ENCODE measurements at regions not wholly inside any gene's neighbourhood (a gene's known extent, or its start where the extent isn't known, plus 50 kb on each side); places are given as distances from the start of the nearest gene placed in this dataset.

DNA sequence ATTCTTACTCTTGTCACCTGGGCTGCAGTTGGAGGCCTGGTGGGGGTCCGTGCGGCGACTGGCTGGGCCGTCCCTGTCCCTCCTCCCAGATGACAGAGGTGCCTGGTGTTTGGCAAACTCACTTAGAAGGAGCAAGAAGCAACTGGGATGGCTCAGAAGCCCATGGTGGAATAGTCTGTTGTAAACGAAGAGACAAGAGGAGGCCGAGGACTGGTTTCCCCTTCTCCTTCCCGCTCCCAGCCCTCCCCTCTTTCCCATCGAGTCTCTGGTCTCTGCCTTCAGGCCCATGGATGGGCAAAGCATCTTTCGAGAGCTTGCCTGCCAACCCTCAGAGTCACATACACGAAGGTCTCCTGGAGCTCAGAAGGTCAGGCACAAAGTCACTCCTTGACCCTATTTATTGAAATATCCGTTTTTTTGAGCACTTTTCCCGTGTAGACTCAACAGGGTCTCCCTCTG, 364.4 kb downstream of the SEC14L1 start:
- no peak for DNase-seq

DNA sequence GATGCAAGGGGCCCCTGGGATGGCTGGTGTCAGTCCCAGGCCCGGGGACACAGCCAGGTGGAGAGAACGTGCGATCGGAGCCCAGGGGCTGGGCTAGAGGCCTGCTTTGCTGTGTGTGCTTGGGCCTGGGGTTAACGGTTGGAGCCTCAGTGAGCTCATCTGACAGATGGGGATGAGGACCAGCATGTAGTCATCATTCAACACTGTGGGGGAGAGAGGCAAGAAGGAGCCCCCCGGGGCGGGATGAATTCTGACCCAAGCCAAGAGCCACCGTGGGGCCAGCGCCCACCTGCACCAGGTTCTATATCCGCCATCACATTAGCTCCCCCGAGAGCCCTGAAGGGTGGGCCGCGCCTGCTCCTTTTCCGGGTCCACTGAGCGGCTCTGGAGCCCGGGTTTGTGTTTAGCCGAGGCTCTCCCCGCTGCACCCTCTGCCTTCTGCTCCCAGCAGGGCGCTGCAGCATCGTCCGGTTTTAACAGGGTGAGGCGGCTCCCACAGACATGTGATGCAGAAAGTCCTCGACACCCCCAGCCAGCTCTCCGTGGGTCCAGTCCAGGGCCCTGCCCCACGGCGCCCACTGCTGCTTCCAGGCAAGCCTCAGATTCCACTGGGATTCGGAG, 365.7 kb downstream of the SEC14L1 start:
- no peak for DNase-seq

DNA sequence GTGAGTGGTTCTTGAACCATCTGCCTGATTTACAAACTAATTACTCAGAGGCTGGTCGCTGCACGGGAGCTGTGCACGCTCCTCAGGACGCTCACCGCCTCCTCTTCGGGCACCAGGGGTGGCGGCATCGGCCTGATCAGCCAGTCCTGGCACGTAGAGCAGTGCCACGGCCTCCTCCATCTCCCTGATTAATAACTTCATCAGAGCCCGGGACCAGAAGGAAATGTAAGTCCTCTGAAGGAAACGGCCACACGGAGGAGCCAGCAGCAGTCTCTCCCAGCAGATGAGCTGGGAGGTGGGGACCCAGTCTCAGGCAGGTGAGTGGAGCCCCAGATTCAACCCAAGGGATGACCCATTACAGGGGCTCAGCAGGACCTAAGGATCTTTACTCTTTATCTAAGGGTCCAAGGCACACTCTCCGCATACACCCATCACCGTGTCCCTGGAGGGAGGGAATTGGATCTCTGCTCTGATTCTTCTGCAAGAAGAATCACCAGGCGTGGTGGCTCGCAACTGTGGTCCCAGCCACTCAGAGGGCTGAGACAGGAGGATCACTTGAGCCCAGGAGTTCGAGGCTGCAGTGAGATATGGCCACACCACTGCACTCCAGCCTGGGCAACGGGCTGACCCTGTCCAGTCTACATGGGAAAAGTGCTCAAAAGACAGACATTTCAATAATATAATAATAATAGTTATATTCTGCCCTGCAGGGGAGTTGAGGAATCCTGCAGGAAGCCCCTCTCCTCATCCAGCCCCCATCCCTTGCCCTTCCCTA, 366.5 kb downstream of the SEC14L1 start:
- no peak for DNase-seq

DNA sequence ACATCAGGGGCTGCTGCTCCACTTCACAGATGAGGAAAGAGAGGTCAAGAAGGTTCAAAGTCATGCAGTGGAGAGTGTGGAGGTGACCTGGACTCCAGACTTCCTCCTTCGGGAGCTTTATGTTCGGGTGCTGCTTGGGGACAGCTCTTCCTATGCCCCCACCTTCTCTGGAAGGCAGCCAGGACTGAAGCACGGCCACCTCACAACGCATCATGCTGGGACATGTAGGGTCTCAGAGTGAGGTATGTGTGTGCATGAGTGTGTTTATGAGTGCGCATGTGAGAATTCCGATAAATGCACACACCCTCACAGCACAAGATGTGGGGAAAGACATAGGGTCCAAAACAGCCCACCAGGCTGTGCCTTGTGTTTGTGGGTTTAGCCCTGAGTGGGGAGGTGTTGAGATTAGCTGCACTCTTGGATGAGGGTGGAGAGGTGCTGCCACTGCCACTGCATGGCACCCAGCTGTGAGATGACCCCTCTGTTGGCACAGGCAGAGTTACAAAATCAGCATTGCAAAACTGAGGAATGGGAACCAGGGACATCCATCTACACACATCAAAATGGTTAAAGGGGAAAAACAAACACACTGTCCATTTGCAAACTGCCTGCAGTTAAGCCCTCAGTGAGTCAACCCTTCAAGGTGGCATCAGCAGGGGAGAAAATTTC, 367.4 kb downstream of the SEC14L1 start:
- DNase-seq: no peak

DNA sequence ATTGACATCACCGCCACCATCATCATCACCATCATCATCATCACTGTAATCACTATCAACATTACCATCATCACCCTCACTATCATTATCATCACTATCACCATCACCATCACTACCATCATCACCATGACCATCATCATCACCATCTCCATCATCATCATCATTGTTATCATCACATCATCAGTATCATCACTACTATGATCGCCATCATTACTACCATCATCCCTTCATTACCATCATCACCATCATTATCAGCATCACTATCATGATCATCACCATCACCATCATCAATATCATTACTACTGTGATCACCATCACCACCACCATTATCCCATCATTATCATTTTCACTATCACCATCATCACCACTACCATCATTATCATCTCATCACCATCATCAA, 368.3 kb downstream of the SEC14L1 start:
- no peak for DNase-seq

DNA sequence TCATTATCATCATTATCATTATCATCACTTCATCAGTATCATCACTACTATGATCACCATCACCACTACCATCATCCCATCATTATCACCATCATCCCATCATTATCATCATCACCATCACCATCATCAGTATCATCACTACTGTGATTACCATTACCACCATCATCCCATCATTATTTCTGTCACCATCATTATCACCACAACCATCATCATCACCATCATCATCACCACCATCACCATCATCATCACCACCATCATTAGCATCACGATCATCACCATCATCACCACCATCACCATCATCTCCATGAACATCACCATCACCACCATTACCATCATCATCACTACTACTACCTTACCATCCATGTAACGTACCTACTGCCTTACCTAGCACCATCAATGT, 368.8 kb downstream of the SEC14L1 start:
- no peak for DNase-seq

DNA sequence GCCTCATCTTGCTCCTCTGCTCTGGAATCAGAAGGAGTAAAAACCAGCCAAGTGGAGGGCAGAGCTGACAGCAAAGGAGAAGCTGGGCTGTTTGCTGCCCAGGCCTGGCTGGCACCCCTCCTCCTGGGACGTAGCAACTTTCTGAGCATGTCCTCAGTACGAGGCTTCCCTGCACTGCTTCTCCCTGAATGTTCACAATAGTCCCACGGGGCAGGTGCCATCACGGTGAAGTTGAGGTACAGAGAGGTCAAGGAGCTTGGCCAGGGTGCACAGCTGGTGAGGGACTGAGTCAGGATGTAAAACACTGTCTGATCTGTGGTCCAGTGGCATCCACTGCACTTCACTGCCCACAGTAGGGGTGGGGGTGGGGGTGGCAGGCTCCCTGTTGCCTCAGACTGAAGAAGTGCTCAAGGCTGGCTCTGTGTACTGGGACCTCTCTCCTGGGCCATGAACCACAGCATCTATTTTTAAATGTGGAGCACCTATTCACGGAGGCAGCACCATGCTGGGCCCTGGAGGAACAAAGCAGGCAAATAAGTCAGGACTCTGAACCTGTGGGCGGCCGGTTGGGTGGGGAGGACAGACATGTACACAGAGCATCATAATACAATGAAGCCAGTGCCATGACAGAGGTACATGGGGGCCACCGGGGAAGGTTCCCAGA, 369.5 kb downstream of the SEC14L1 start:
- no peak for DNase-seq

DNA sequence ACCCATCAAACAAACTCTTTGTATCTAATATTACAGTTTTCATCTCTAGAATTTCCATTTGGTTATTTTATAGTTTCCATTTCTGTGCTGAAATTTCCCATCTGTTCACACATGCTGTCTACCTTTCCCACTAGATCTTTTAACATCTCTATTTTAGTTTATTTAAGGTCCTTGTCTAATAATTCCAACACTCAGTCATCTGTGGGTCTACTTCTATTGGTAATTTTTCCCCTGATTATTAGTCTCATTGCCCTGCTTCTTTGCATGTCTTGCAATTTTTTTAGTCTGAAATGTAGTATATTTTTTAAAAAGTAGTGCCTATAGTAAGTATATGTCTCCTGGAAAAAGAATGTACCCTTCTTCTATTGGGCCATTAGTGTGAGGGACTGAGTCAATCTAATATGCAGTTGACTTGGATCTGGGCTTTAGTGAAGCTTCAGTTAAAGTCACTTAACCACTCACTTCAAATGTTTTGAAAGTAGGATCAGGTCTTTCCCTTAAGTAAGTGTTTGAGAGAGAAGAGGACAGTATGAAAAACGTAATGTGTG, 370.8 kb downstream of the SEC14L1 start:
- DNase-seq: no peak

DNA sequence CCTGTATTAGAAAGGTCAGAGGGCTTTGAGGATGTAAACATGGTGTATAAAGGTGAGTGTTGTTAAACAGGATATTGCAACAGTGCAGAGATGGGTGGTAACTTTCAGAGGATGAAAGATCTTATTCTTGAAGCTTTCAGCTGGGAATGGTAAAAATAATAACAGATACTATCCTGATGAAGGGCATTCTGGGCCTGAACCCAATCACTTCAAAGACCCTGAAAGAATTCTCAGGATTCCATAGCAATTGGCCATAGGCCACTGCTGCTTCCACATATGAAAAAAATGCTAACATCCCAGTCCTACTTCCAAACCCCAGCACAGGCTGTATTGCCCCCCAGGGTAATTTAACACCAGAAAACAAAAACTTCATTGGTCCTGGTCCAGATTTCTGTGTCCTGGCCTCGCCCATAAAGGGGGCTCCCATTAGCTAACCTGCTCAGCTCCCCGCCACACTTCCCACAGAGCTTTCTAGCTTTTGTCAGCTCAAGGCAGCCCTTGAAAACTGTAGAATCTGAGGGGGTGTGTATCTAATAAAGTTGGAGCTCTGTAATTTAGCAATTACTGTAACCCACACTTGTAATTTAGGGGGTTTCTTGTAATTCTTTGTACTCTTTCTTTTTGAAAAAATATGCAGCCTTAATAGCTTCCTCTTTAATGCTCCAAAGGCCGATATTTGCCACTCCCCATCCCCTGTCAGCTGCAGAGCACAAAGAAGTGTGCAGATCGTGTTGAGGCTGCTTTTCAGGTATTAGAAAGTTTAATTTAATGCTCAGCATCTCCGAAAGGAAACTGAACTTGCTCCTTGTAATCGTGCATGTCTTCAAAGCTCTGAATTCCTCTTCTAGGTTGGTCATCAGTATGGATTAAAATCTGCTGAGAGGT, 371.5 kb downstream of the SEC14L1 start:
- DNase-seq: no peak

DNA sequence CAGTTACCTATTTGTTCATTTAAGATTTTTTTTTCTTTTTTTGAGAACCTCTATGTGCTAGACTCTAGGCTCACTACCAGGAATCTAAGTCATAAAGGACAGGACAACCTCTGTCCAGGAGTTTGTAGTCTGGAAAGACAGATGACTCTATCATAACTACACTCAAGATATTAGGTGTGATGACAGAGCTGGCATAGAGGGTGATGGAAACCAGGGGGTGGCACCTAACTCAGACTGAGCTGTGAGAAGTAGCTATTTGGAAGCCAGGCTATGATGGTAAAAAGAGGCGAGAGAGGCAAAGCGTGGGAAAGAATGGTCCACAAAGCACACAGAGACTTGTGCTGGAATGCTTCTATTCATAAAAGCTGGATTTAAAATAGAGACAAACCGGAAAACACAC, 372.3 kb downstream of the SEC14L1 start:
- DNase-seq: no peak

DNA sequence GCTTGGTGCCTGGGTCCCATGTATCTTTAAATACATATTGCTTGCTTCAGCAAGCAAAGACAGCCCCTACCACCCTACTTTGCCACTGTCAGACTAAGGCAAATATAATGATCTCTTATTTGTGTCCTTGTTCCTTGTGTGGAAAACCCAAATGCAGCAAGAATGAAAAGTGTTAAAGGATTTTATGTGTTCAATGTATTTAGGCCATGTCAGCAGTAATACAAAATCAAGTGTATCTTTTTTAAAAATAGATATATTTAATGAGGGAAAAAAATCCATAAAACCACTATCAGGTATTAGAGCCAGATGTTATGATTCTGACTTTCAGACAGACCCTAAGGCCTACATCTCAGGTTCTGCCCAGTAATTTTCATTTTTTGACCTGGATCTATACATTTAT, 374.5 kb downstream of the SEC14L1 start:
- no peak for DNase-seq

DNA sequence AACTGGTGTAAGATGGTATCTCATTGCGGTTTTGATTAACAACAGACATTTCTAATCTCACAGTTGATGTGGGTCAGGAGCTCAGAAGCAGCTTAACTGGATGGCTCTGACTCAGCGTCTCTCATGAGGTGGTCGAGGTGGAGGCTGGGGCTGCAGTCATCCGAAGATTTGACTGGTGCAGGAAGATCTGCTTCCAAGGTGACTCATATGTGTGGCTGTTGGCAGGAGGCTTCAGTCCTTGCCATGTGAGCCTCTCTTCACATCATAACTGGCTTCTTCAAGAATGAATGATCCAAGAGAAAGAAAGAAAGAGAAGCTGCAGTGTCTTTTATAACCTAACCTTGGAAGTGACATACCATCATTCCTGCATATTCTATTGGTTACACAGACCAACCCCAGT, 376.1 kb downstream of the SEC14L1 start:
- peak; percentile 19 for DNase-seq

DNA sequence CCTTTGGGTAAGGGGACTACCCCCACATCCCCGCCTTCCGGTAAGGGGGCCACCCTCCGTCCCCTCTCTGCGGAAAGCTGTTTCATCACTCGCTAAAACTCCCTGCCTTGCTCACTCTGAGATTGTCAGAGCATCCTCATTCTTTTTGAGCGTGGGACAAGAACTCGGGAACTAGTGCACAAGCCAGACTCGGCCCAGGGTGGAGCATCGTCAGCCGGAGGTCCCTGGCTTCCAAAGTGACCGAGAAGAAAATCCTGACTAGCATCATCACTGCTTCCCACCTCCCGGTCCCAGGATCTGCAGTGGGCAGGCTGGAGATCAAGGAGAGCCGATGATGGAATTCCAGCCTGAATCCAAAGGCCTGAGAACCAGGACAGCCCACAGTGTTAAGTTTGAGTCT, 380.3 kb downstream of the SEC14L1 start:
- no peak for DNase-seq

DNA sequence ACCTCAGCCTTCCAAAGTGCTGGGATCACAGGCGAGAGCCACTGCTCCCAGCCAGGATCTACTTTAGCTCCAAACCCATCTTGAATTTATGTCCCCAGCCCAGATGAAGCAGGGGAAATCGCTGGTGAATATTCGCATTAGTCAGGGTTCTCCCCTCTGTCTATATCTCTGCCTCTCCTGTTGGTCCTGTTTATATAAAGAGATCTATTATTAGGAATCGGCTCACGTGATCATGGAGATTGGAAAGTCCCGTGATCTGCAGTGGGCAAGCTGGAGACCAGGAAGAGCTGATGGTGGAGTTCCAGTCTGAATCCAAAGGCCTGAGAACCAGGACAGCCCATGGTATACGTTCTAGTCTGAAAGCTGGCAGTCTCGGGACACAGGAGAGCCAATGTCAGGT, 382.8 kb downstream of the SEC14L1 start:
- DNase-seq: no peak

DNA sequence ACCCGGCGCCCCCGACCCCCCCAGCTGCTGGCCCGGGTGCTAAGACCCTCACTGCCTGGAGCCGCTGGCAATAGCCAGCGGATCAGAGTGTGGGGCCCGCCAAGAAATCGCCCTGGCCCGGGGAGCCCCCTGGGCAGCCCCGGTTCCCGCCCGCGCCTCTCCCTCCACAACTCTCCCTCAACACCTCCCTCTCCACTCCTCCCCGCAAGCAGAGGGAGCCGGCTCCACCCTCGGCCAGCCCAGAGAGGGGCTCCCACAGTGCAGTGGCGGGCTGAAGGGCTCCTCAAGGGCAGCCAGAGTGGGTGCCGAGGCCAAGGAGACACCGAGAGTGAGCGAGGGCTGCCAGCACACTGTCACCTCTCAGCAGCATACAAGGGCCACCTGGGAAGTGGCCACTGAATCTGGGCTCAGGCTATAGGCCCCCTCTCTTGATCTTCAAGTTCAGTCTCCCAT, 385.5 kb downstream of the SEC14L1 start:
- no peak for DNase-seq

DNA sequence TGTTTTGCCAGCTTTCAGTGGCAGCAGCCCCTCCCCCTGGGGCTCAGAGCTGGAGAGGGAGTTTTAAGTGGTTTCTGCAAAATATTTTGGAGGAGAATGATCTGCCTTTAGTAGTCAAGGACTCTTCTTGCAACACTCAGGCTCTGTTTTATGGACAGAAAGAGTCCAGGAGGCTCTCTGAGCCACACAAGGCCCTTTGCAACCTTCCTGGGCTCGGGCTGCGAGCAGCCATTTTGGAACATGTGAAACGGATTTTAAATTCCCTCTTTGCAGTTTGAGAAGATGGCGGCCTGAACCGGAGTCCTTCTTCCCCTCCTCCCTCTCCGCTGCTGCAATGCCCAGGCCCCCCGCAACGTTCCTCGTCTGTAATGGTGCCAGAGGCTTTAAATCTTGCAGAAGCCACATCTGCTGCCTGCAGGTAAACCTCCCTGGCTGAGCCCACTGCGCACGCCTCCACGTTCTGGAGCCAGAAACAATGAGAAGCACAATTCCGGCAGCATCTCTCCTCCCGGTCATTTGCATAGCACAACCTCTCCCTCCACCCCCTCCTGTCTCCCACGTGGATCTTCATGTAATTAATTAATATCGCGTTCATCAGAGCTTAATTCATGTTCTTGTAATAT, 386.1 kb downstream of the SEC14L1 start:
- DNase-seq: no peak

DNA sequence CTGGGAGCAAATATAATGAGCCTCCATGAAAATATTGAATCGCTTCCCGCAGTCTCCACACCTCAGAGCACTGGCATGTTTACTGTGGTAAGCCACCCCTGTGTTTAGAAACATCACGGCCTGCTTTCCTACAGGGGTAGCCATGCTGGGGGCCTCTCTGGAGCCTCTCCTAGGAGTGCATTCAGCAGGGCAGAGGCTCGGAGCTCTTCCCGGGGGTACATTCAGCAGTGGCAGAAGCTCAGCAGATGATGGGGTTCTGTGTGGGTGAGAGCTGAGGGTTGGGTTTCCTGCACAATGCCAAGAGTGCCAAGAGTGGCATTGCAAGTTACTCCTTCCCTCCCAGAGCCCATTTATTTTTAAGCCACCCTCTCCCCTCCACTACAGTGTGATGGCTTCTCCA, 386.6 kb downstream of the SEC14L1 start:
- DNase-seq: no peak

DNA sequence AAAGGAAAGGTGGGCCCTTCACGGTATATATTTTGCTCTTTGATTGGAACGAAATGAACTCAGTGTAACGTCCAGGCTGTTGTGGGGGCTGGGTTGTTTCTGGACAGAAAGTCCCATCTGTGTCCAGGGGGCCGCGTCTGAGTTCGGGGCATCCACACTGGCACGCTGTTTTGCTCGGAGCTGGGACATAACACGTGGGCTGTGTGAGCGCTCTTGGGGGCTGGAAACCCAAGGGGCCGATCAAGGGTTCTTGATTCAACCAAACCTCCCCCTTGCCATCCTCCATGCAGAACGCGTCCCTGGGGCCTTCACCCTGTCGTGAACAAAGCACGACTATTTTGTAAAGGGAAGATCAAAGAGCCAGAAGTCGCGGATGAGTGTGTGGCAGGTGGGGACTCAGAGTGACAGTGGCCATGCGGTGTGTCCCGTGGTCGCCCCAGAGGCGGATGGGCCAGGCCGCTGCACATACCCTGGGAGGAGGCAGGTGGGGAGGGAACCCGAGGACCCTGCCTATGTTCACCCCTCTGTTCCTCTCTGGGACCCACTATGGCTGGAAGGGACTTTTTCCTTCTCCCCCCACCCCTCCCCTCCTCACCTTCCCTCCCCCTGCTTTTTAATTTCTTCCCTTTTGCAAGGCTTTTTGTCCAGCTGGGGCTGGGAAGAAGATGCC, 387.2 kb downstream of the SEC14L1 start:
- DNase-seq: no peak

DNA sequence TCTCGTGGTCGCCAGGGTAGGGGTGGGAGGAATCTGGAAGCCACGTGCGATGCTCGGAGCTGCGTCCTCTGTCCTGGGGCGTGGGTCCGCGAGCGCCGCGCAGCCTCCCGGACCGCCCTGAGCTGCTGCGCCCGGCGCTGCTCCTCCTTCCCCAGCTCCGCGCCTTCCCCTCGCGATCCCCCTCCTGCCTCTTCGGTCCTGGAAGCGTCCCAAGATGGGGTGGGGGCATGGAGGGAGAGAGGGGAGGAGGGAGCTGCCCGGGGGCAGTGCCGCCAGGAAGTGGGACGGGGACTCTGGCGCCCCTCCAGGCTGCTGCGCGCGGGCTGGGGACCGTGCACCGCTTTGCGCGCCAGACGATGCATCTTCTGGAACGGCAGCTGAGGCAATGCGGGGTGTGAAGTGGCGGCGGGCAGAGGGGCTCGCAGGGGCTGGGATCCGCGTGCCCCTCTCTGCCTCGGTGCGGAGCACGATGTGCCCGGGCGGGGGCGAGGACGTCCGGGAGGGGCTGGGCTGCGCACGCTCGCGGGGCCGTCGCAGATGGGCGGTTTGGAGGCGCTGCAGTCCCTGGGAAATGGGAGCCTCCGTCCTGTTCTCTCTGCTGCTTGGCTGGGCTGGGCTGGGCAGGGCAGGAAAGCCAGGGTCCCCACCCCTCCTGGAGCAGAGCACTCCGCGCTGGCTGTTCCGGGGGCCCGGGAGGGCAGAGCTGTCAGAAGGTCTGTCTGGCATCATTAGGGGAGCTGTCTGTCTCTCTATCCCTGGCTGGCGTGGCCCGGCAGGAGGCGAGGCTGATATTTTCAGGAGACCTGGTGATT, 388.0 kb downstream of the SEC14L1 start:
- DNase-seq: no peak

DNA sequence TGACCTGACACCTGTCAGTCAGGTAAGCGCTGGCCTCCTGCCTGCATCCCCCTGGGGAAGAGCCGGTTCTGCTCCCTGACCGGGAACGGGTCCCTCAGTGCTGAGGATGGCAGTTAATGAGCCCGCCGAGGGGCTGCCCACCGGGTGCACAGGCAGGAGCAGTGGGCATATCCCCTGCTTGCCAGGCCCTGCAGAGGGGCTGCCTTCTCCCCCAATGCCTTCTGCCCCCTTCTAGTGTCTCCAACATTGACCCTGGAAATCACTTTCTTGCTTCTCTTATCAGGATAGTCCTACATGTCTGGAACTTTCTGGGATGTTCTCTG, 388.5 kb downstream of the SEC14L1 start:
- DNase-seq: no peak
